HG02943 (cell line): ENCODE measurements at regions not wholly inside any gene's neighbourhood (a gene's known extent, or its start where the extent isn't known, plus 50 kb on each side); places are given as distances from the start of the nearest gene placed in this dataset.
"Not testable (repeated sequence)": the region's sequence is repeated elsewhere in the genome, so short reads cannot be mapped to it uniquely, and the experiment has no call there.

ENCODE experiments used
- ATAC-seq: cut with Tn5 transposase; IDR thresholded peaks from one replicate; pipeline ENCODE4 v1.9.1; 2021; ENCODE audit warnings: mild to moderate bottlenecking, low read depth, moderate library complexity; ENCODE audit not compliant: unreplicated experiment

GRCh38 chr5:44935871-44936270 lies 127.1 kb downstream of the MRPS30 start:
- no peak for ATAC-seq

GRCh38 chr5:44942524-44943001 lies 133.8 kb downstream of the MRPS30 start:
- no peak for ATAC-seq

GRCh38 chr5:44943647-44944046 lies 134.9 kb downstream of the MRPS30 start:
- ATAC-seq = no peak

- no peak for ATAC-seq
Measured at GRCh38 chr5:44945743-44946142, 137.0 kb downstream of the MRPS30 start.

GRCh38 chr5:44949687-44950086 lies 140.9 kb downstream of the MRPS30 start:
- no peak for ATAC-seq

GRCh38 chr5:44951371-44951770 lies 142.6 kb downstream of the MRPS30 start:
- ATAC-seq = no peak

GRCh38 chr5:44952376-44952775 lies 143.6 kb downstream of the MRPS30 start:
- ATAC-seq = peak; percentile 60

GRCh38 chr5:44953078-44953477 lies 144.3 kb downstream of the MRPS30 start:
- no peak for ATAC-seq

- ATAC-seq = not testable (repeated sequence)
Measured at GRCh38 chr5:44958943-44959454, 150.3 kb downstream of the MRPS30 start.

- no peak for ATAC-seq
Measured at GRCh38 chr5:44969825-44970224, 161.1 kb downstream of the MRPS30 start.

- ATAC-seq = not testable (repeated sequence)
Measured at GRCh38 chr5:44970963-44971362, 162.2 kb downstream of the MRPS30 start.

- ATAC-seq = no peak
Measured at GRCh38 chr5:44974813-44975212, 166.1 kb downstream of the MRPS30 start.

- ATAC-seq = no peak
Measured at GRCh38 chr5:44981708-44982107, 173.0 kb downstream of the MRPS30 start.

- ATAC-seq = no peak
Measured at GRCh38 chr5:44983006-44983405, 174.3 kb downstream of the MRPS30 start.

GRCh38 chr5:44987026-44987425 lies 178.3 kb downstream of the MRPS30 start:
- ATAC-seq = no peak

- no peak for ATAC-seq
Measured at GRCh38 chr5:44991693-44992092, 182.9 kb downstream of the MRPS30 start.

GRCh38 chr5:44993286-44993685 lies 184.5 kb downstream of the MRPS30 start:
- no peak for ATAC-seq

- no peak for ATAC-seq
Measured at GRCh38 chr5:44997506-44997905, 188.8 kb downstream of the MRPS30 start.

GRCh38 chr5:45007102-45007501 lies 198.4 kb downstream of the MRPS30 start:
- ATAC-seq = not testable (repeated sequence)

- no peak for ATAC-seq
Measured at GRCh38 chr5:45017568-45017967, 208.8 kb downstream of the MRPS30 start.

- ATAC-seq = no peak
Measured at GRCh38 chr5:45029553-45029952, 220.8 kb downstream of the MRPS30 start.

GRCh38 chr5:45035991-45036390 lies 227.2 kb downstream of the MRPS30 start:
- ATAC-seq = no peak

- no peak for ATAC-seq
Measured at GRCh38 chr5:45037927-45038326, 229.2 kb downstream of the MRPS30 start.
